GM23248 (cell line): ENCODE measurements at regions not wholly inside any gene's neighbourhood (a gene's known extent, or its start where the extent isn't known, plus 50 kb on each side); places are given as distances from the start of the nearest gene placed in this dataset.

ENCODE experiments used
- DNase-seq: peaks from one replicate; pipeline ENCODE4 v3.0.0-alpha.2; 2015
- H2AFZ ChIP-seq: fragments of 200-600 bp; sonication (generic); 2 replicates; pipeline ENCODE4 v1.6.1; 2016; ENCODE audit warnings: antibody characterized with exemption
- H3F3A ChIP-seq: fragments of 200-600 bp; sonication (generic); 2 replicates; pipeline ENCODE4 v1.6.1; 2016; ENCODE audit warnings: mild to moderate bottlenecking, antibody characterized with exemption, mixed run types; ENCODE audit not compliant: insufficient read depth
- H3K27ac ChIP-seq: fragments of 200-600 bp; sonication (generic); 2 replicates; pipeline ENCODE4 v1.5.1; 2016; ENCODE audit warnings: mild to moderate bottlenecking
- H3K27me3 ChIP-seq: fragments of 200-600 bp; sonication (generic); replicated peaks from 2 replicates; pipeline ENCODE4 v1.6.1; 2016; ENCODE audit warnings: mild to moderate bottlenecking; ENCODE audit not compliant: insufficient read depth
- H3K36me3 ChIP-seq: fragments of 200-600 bp; sonication (generic); 2 replicates; pipeline ENCODE4 v1.6.1; 2016; ENCODE audit warnings: low read depth, mild to moderate bottlenecking
- H3K4me1 ChIP-seq: fragments of 200-600 bp; sonication (generic); 2 replicates; pipeline ENCODE4 v1.6.1; 2016; ENCODE audit warnings: mild to moderate bottlenecking; ENCODE audit not compliant: insufficient read depth
- H3K4me2 ChIP-seq: fragments of 200-600 bp; sonication (generic); one replicate; pipeline ENCODE4 v1.6.1; 2016; ENCODE audit warnings: mild to moderate bottlenecking; ENCODE audit not compliant: unreplicated experiment
- H3K4me3 ChIP-seq: fragments of 200-600 bp; sonication (generic); 2 replicates; pipeline ENCODE4 v1.5.1; 2016; ENCODE audit warnings: mild to moderate bottlenecking
- H3K79me2 ChIP-seq: fragments of 200-600 bp; sonication (generic); 2 replicates; pipeline ENCODE4 v1.6.1; 2016; ENCODE audit warnings: mild to moderate bottlenecking; ENCODE audit not compliant: insufficient read depth
- H3K9ac ChIP-seq: fragments of 200-600 bp; sonication (generic); 2 replicates; pipeline ENCODE4 v1.6.1; 2016; ENCODE audit warnings: mild to moderate bottlenecking
- H3K9me2 ChIP-seq: fragments of 200-600 bp; sonication (generic); 2 replicates; pipeline ENCODE4 v1.6.1; 2016; ENCODE audit warnings: mixed run types, mild to moderate bottlenecking, moderate library complexity; ENCODE audit not compliant: insufficient read depth
- H3K9me3 ChIP-seq: fragments of 200-600 bp; sonication (generic); one replicate; pipeline ENCODE4 v1.6.1; 2017; ENCODE audit warnings: low read depth
- H4K20me1 ChIP-seq: fragments of 200-600 bp; sonication (generic); 2 replicates; pipeline ENCODE4 v1.6.0; 2016; ENCODE audit not compliant: insufficient read depth
- EZH2 ChIP-seq: fragments of 200-600 bp; sonication (generic); IDR thresholded peaks from 2 replicates; pipeline ENCODE4 v1.6.1; 2018; ENCODE audit warnings: antibody characterized with exemption, mild to moderate bottlenecking; ENCODE audit not compliant: insufficient read depth, poor library complexity, severe bottlenecking
- EZH2phosphoT487 ChIP-seq: fragments of 200-600 bp; sonication (generic); IDR thresholded peaks from 2 replicates; pipeline ENCODE4 v1.6.1; 2018; ENCODE audit warnings: antibody characterized with exemption, moderate library complexity, mild to moderate bottlenecking, low read depth; ENCODE audit not compliant: insufficient read depth
- WGBS, 2 experiments: methylation state at CpG; one replicate each; pipeline ENCODE4 v1.1.6; 2015 to 2017; ENCODE audit warnings: low lambda C conversion rate in 2 of 2, low coverage in 1 of 2; ENCODE audit errors: missing lambda C conversion rate in 2 of 2; 5-methylcytosine and 5-hydroxymethylcytosine counted together
- in situ Hi-C: fragments of 300-500 bp; cut with MboI; formaldehyde crosslinking; loops from 2 replicates; pipeline ENCODE4 v1.15.0; 2020

- H2AFZ ChIP-seq, result no peak overlapping the region
- TF ChIP-seq EZH2 (no peak), EZH2phosphoT487 (no peak)
- no peaks in the 10 kb centered on the region for H3K36me3 ChIP-seq
- no peaks in the 10 kb centered on the region for H3K79me2 ChIP-seq
- H3K4me3 ChIP-seq, result no peak overlapping the region
- H3K27me3 ChIP-seq, result no peaks in the 10 kb centered on the region
- H3F3A ChIP-seq, result no peaks in the 10 kb centered on the region
- H4K20me1 ChIP-seq, result no peaks in the 10 kb centered on the region
- 31 to 34% methylated on average over 3 of the region's 3 CpGs for WGBS, 2 experiments
- no peaks in the 10 kb centered on the region for H3K4me1 ChIP-seq
- in situ Hi-C loops, result no loop called here
- DNase-seq, result no peak
- H3K4me2 ChIP-seq, result no peak overlapping the region
- H3K27ac ChIP-seq, result no peak overlapping the region
- no peak overlapping the region for H3K9ac ChIP-seq
- no peaks in the 10 kb centered on the region for H3K9me3 ChIP-seq
- no peaks in the 10 kb centered on the region for H3K9me2 ChIP-seq
These were observed 164.2 kb upstream of the ACTRT1 start for GRCh38 chrX:128216364-128216763.

- Histone ChIP-seq H3F3A (no peaks in the 10 kb centered on the region), H3K4me2 (no peak overlapping the region), H2AFZ (no peak overlapping the region), H3K4me1 (no peaks in the 10 kb centered on the region), H3K27me3 (no peaks in the 10 kb centered on the region), H3K27ac (no peak overlapping the region), H3K9ac (no peak overlapping the region), H3K36me3 (no peaks in the 10 kb centered on the region), H4K20me1 (no peaks in the 10 kb centered on the region), H3K79me2 (no peaks in the 10 kb centered on the region), H3K9me2 (no peaks in the 10 kb centered on the region), H3K4me3 (no peak overlapping the region), H3K9me3 (no peaks in the 10 kb centered on the region)
- DNase-seq, result no peak
- 0 to 17% methylated on average over 2 of the region's 2 CpGs for WGBS, 2 experiments
- no peak for TF ChIP-seq EZH2phosphoT487
- TF ChIP-seq EZH2, result no peak
- in situ Hi-C loops, result no loop called here
These were observed 113.7 kb upstream of the ACTRT1 start for GRCh38 chrX:128165884-128166408.

- Histone ChIP-seq H3K27me3 (no peaks in the 10 kb centered on the region), H3K27ac (no peak overlapping the region), H3K9me2 (no peaks in the 10 kb centered on the region), H3K36me3 (no peaks in the 10 kb centered on the region), H3K4me3 (no peak overlapping the region), H3K9ac (no peak overlapping the region), H3F3A (no peaks in the 10 kb centered on the region), H2AFZ (no peak overlapping the region), H4K20me1 (no peaks in the 10 kb centered on the region), H3K4me2 (no peak overlapping the region), H3K9me3 (no peaks in the 10 kb centered on the region), H3K79me2 (no peaks in the 10 kb centered on the region), H3K4me1 (no peaks in the 10 kb centered on the region)
- DNase-seq, result no peak
- in situ Hi-C loops, result no loop called here
- TF ChIP-seq EZH2phosphoT487, result no peak
- TF ChIP-seq EZH2, result no peak
- 12 to 60% methylated on average over 1 to 4 of the region's 4 CpGs for WGBS, 2 experiments
These were observed 104.0 kb upstream of the ACTRT1 start for GRCh38 chrX:128156204-128156603.

GRCh38 chrX:128142745-128143144 is 90.5 kb upstream of the ACTRT1 start:
- no peak for TF ChIP-seq EZH2phosphoT487
- TF ChIP-seq EZH2, result no peak
- in situ Hi-C loops, result no loop called here
- 30 to 37% methylated on average over 3 of the region's 3 CpGs for WGBS, 2 experiments

GRCh38 chrX:128106630-128107029 is 54.4 kb upstream of the ACTRT1 start:
- H3K9me2 ChIP-seq, result no peaks in the 10 kb centered on the region
- H3K27ac ChIP-seq, result no peak overlapping the region
- no peaks in the 10 kb centered on the region for H3F3A ChIP-seq
- H3K4me3 ChIP-seq, result no peak overlapping the region
- in situ Hi-C loops, result no loop called here
- no peaks in the 10 kb centered on the region for H3K4me1 ChIP-seq
- no peak overlapping the region for H2AFZ ChIP-seq
- H3K27me3 ChIP-seq, result no peaks in the 10 kb centered on the region
- H3K79me2 ChIP-seq, result no peaks in the 10 kb centered on the region
- H3K36me3 ChIP-seq, result no peaks in the 10 kb centered on the region
- WGBS, 2 experiments, result 11 to 14% methylated on average over 1 of the region's 1 CpG
- no peak for DNase-seq
- H4K20me1 ChIP-seq, result no peaks in the 10 kb centered on the region
- no peak overlapping the region for H3K9ac ChIP-seq
- no peaks in the 10 kb centered on the region for H3K9me3 ChIP-seq
- no peak overlapping the region for H3K4me2 ChIP-seq
- TF ChIP-seq EZH2phosphoT487 (no peak), EZH2 (no peak)

More at GRCh38 chrX:128142745-128143144, 90.5 kb upstream of the ACTRT1 start:
- Histone ChIP-seq H3K9me3 (no peaks in the 10 kb centered on the region), H3K36me3 (no peaks in the 10 kb centered on the region), H3K27me3 (no peaks in the 10 kb centered on the region), H3F3A (no peaks in the 10 kb centered on the region), H3K4me1 (no peaks in the 10 kb centered on the region), H3K79me2 (no peaks in the 10 kb centered on the region), H3K9ac (no peak overlapping the region), H3K9me2 (no peaks in the 10 kb centered on the region), H2AFZ (no peak overlapping the region), H3K4me2 (no peak overlapping the region), H3K27ac (no peak overlapping the region), H3K4me3 (no peak overlapping the region), H4K20me1 (no peaks in the 10 kb centered on the region)
- no peak for DNase-seq
